Activated CD8-positive, alpha-beta memory T cell treated with anti-CD3 and anti-CD28 coated beads, Interleukin-2, amount 10 ng/mL, durations not matched to agents 7 days and 5 days (primary cell): ENCODE measurements at regions not wholly inside any gene's neighbourhood (a gene's known extent, or its start where the extent isn't known, plus 50 kb on each side); places are given as distances from the start of the nearest gene placed in this dataset.

ENCODE experiments used
- ATAC-seq: fragments of 150-1000 bp; cut with Tn5 transposase; one replicate; pipeline ENCODE4 v1.10.0; 2021; ENCODE audit warnings: moderate library complexity
- CTCF ChIA-PET: fragments of 350-600 bp; sonication (Branson Sonifier 250); formaldehyde crosslinking; loops from one replicate; lab custom pipeline; 2021; ENCODE audit warnings: antibody characterized with exemption; lab: Charles Lee
- DNase-seq: peaks from one replicate; pipeline ENCODE4 v3.0.0-alpha.2; 2020
- H3K27ac Mint-ChIP-seq: one replicate; pipeline ENCODE4 v1.8.0; 2021; ENCODE audit warnings: mild to moderate bottlenecking, mixed read lengths
- H3K27me3 Mint-ChIP-seq: one replicate; pipeline ENCODE4 v1.8.0; 2021; ENCODE audit warnings: mixed read lengths
- H3K36me3 Mint-ChIP-seq: one replicate; pipeline ENCODE4 v1.8.0; 2021; ENCODE audit warnings: mild to moderate bottlenecking, mixed read lengths
- H3K4me1 Mint-ChIP-seq: one replicate; pipeline ENCODE4 v1.8.0; 2021; ENCODE audit warnings: mixed read lengths
- H3K4me3 Mint-ChIP-seq: one replicate; pipeline ENCODE4 v1.8.0; 2021; ENCODE audit warnings: mild to moderate bottlenecking, moderate library complexity, mixed read lengths
- H3K9me3 Mint-ChIP-seq: one replicate; pipeline ENCODE4 v1.8.0; 2022; ENCODE audit warnings: low read depth, mixed read lengths

DNA sequence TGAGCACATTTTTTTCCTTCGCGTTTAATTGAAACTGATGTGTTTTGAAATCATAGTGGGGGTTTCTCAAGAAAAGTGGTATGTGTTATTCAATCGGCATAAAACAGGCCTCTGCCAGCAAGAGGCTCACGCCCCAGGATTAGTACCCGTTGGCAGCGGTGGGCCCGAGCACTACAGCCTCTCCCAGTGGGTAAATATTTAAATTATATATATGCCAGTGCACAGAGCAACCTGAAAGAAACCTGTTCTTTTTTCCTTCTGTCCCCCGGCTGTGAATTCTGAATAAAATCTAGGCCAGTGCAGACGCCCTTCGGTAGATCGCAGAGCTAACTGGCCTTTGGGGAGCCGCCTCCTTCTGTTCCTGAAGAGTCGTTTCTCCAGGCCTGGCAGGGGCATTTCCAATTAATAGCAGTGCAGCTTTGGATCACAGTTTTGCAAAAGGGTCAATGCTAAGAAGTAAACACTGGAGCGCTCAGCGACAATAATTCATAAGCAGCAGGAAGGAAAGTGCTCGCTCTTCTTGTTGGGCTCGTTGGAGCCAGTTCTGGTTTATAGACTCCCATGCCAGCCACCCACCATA lies 202.8 kb upstream of the SALL3 start:
- CTCF ChIA-PET: no interaction called here
- DNase-seq (no peak), ATAC-seq (no peak)
- H3K27me3 Mint-ChIP-seq: no peaks in the 10 kb centered on the region
- no peaks in the 10 kb centered on the region for H3K4me1 Mint-ChIP-seq
- H3K9me3 Mint-ChIP-seq: no peaks in the 10 kb centered on the region
- no peak overlapping the region for H3K4me3 Mint-ChIP-seq
- H3K36me3 Mint-ChIP-seq: no peaks in the 10 kb centered on the region
- H3K27ac Mint-ChIP-seq: no peak overlapping the region

- Mint-ChIP-seq H3K27ac (no peak overlapping the region), H3K4me1 (no peaks in the 10 kb centered on the region), H3K9me3 (no peaks in the 10 kb centered on the region), H3K27me3 (no peaks in the 10 kb centered on the region), H3K36me3 (no peaks in the 10 kb centered on the region), H3K4me3 (no peak overlapping the region)
- no peak for ATAC-seq
- CTCF ChIA-PET: no interaction called here
- no peak for DNase-seq
Observed at GRCh38 chr18:78777992-78778391, 201.6 kb upstream of the SALL3 start.

GRCh38 chr18:78778651-78779050 lies 201.0 kb upstream of the SALL3 start:
- H3K36me3 Mint-ChIP-seq: no peaks in the 10 kb centered on the region
- no peak overlapping the region for H3K4me3 Mint-ChIP-seq
- no peak for ATAC-seq
- no peak for DNase-seq
- no peak overlapping the region for H3K27ac Mint-ChIP-seq
- CTCF ChIA-PET: no interaction called here
- H3K27me3 Mint-ChIP-seq: no peaks in the 10 kb centered on the region
- H3K4me1 Mint-ChIP-seq: no peaks in the 10 kb centered on the region
- no peaks in the 10 kb centered on the region for H3K9me3 Mint-ChIP-seq

DNA sequence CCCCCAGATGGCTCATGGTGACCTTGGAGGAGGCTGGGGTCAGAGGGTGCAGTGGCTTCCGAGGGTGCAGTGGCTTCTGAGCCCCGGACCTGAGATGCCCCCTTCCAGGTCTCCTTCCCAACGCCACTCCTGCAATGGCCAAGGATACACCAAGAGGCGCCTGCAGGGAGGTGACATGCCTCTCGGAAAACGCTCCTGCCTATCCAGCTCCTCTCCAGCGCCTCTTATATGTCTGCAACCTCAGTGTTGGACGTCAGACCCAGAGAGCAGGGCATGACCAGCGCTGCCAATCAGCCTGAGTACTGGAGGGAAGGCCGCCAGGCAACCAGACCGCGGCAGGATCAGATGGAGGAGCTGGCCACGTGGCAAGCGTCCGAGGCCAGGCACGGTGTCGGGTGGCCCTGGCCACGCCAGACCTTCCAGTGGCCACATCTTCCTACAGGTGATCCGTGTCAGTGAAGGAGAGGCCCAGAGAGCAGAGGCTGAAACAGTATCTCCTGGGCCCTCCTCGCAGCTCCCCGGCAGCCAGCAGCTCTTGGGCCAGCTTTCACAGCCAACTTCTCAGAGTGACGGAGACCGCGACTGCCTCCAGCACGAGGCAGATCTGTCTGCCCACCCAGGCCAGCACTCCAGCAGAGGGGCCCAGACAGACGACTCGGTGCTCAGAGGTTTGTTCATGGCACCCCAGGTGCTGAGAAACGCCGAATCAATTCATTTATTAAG lies 199.5 kb upstream of the SALL3 start:
- no peak for ATAC-seq
- H3K4me3 Mint-ChIP-seq: no peak overlapping the region
- no peaks in the 10 kb centered on the region for H3K27me3 Mint-ChIP-seq
- H3K9me3 Mint-ChIP-seq: no peaks in the 10 kb centered on the region
- DNase-seq: no peak
- CTCF ChIA-PET: no interaction called here
- no peak overlapping the region for H3K27ac Mint-ChIP-seq
- no peaks in the 10 kb centered on the region for H3K4me1 Mint-ChIP-seq
- no peaks in the 10 kb centered on the region for H3K36me3 Mint-ChIP-seq

- Mint-ChIP-seq H3K9me3 (no peaks in the 10 kb centered on the region), H3K36me3 (no peaks in the 10 kb centered on the region), H3K27me3 (no peaks in the 10 kb centered on the region), H3K4me3 (no peak overlapping the region), H3K27ac (no peak overlapping the region), H3K4me1 (no peaks in the 10 kb centered on the region)
- ATAC-seq: no peak
- CTCF ChIA-PET: no interaction called here
- no peak for DNase-seq
Observed at GRCh38 chr18:78780719-78781600, 198.7 kb upstream of the SALL3 start.

DNA sequence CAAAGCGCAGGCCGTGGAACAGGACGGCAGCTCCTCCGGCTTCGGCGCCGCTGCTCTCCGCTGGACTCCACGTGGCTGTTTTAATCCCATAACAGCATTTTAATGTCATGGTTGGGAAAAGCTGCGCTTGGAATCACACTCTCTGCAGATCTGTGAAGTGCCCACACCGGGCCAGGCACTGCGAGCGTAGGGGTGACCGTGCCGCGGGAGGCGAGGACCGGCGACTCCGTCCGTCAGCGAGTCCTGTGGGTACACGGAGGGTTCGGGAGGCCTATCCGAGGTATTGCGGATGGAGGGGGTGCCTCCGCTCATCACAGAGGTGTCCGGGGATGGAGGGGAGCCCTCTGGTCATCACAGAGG lies 198.0 kb upstream of the SALL3 start:
- no peak overlapping the region for H3K27ac Mint-ChIP-seq
- no peaks in the 10 kb centered on the region for H3K36me3 Mint-ChIP-seq
- H3K27me3 Mint-ChIP-seq: no peaks in the 10 kb centered on the region
- no peak overlapping the region for H3K4me3 Mint-ChIP-seq
- ATAC-seq: no peak
- DNase-seq: no peak
- H3K4me1 Mint-ChIP-seq: no peaks in the 10 kb centered on the region
- H3K9me3 Mint-ChIP-seq: no peaks in the 10 kb centered on the region
- CTCF ChIA-PET: no interaction called here

DNA sequence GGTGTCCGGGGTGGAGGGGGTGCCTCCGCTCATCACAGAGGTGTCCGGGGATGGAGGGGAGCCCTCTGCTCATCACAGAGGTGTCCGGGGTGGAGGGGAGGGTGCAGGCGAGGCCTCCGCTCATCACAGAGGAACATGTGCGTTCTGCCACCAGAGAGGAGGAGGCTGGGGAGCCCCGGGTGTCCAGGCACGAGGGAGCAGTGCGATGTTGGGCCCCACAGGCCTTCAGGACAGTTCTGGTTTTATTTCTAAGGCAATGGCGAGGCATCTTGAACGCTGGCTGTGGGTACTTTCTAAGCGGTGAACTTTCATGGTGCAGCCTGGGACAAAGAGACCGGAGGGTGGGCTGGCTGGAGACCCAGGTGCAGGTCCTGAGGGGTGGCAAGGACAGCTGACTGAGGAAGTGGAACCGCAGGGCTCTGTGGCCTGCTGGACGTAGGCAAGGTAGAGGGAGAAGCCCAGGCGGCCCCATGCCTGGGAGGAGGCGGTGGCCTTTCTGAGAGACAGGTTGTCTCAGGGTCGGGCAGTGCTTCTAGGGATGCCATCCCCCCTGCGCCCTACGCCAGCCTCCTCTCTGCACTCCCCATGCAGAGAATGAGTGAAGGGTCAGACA lies 196.6 kb upstream of the SALL3 start:
- H3K4me3 Mint-ChIP-seq: no peak overlapping the region
- no peak overlapping the region for H3K27ac Mint-ChIP-seq
- H3K36me3 Mint-ChIP-seq: no peaks in the 10 kb centered on the region
- no peaks in the 10 kb centered on the region for H3K9me3 Mint-ChIP-seq
- no peaks in the 10 kb centered on the region for H3K4me1 Mint-ChIP-seq
- ATAC-seq: no peak
- no peak for DNase-seq
- H3K27me3 Mint-ChIP-seq: no peaks in the 10 kb centered on the region
- CTCF ChIA-PET: no interaction called here

GRCh38 chr18:78783564-78783960 lies 196.1 kb upstream of the SALL3 start:
- CTCF ChIA-PET: no interaction called here
- Mint-ChIP-seq H3K9me3 (no peaks in the 10 kb centered on the region), H3K36me3 (no peaks in the 10 kb centered on the region), H3K27ac (no peak overlapping the region), H3K27me3 (no peaks in the 10 kb centered on the region), H3K4me1 (no peaks in the 10 kb centered on the region), H3K4me3 (no peak overlapping the region)
- ATAC-seq (no peak), DNase-seq (no peak)

DNA sequence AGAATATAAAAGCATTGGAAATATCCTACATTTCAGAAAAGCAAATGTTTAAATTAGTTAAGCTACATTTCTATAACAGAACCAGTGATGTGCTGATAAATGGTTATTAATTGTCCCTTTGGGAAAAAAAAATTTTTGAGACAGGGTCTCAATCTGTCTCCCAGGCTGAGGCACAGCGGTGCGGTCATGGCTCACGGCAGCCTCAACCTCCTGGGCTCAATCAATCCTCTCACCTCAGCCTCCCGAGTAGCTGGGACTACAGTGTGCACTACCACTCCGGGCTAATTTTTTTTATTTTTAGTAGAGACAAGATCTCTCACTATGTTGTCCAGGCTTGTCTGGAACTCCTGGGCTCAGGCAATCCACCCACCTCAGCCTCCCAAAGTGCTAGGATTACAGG lies 194.8 kb upstream of the SALL3 start:
- Mint-ChIP-seq H3K4me3 (no peak overlapping the region), H3K27me3 (no peaks in the 10 kb centered on the region), H3K4me1 (no peaks in the 10 kb centered on the region), H3K27ac (no peak overlapping the region), H3K9me3 (no peaks in the 10 kb centered on the region), H3K36me3 (no peaks in the 10 kb centered on the region)
- DNase-seq: no peak
- no peak for ATAC-seq
- CTCF ChIA-PET: no interaction called here

GRCh38 chr18:78785706-78786105 lies 193.9 kb upstream of the SALL3 start:
- no peak overlapping the region for H3K4me3 Mint-ChIP-seq
- H3K36me3 Mint-ChIP-seq: no peaks in the 10 kb centered on the region
- H3K27me3 Mint-ChIP-seq: no peaks in the 10 kb centered on the region
- CTCF ChIA-PET: no interaction called here
- no peaks in the 10 kb centered on the region for H3K4me1 Mint-ChIP-seq
- no peak for ATAC-seq
- H3K9me3 Mint-ChIP-seq: no peaks in the 10 kb centered on the region
- H3K27ac Mint-ChIP-seq: no peak overlapping the region
- no peak for DNase-seq

DNA sequence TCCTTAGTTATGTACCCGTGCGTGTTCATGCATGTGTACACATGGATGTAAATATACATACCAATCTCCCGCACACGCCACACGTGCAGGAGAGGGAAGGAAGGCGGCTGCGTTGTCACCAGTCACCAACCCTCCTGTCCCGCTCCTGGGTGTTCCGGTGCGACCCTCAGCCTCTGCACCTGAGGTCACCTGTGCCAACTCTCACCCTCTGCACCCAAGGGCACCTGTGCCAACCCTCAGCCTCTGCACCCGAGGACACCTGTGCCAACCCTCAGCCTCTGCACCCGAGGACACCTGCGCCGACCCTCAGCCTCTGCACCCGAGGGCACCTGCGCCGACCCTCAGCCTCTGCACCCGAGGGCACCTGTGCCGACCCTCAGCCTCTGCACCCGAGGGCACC lies 192.8 kb upstream of the SALL3 start:
- ATAC-seq: no peak
- CTCF ChIA-PET: no interaction called here

DNA sequence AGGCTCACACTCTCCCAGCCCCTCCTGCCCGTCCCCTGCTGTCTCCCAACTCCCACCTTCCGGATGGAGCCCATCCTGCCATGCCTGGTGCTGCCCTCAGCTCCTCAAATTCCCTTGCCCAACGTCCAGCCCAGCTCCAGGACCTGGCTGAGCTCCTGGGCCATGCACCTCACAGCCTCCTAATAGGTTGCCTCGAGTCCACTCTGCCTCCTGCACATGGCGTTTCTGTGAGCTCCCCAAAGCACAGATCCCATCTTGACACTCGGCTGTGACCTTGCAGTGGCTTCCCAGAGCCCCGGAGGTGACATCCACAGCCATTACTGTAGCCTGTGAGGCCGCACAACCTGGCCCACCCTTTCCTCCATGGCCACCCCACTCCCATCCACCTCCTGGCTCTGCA lies 191.9 kb upstream of the SALL3 start:
- Mint-ChIP-seq H3K36me3 (no peaks in the 10 kb centered on the region), H3K27ac (no peak overlapping the region), H3K27me3 (no peaks in the 10 kb centered on the region), H3K4me3 (no peak overlapping the region), H3K9me3 (no peaks in the 10 kb centered on the region), H3K4me1 (no peaks in the 10 kb centered on the region)
- ATAC-seq: no peak
- CTCF ChIA-PET: no interaction called here
- no peak for DNase-seq

More for the DNA sequence above, 192.8 kb upstream of the SALL3 start:
- Mint-ChIP-seq H3K9me3 (no peaks in the 10 kb centered on the region), H3K4me1 (no peaks in the 10 kb centered on the region), H3K27me3 (no peaks in the 10 kb centered on the region), H3K36me3 (no peaks in the 10 kb centered on the region), H3K27ac (no peak overlapping the region), H3K4me3 (no peak overlapping the region)
- no peak for DNase-seq

DNA sequence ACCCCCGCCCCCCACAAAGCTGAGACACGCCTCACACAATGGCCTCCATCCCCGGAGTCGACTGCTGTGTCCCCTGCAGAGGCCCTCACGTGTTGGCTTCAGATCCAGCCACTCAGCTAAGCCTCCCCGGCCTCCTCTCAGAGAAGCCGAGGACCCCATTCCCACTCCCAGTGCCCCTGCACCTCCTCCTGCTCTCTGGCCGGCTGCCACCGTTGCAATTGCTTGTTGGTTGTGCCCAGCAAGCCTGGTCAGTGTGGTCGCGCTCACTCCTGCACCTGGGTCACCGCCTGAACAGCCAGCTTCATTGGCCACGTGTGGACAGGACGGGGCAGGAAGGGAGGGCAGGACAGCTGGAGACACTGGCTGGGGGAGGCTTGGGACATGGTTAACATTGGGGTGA lies 191.5 kb upstream of the SALL3 start:
- Mint-ChIP-seq H3K4me1 (no peaks in the 10 kb centered on the region), H3K27ac (no peak overlapping the region), H3K27me3 (no peaks in the 10 kb centered on the region), H3K36me3 (no peaks in the 10 kb centered on the region), H3K4me3 (no peak overlapping the region), H3K9me3 (no peaks in the 10 kb centered on the region)
- CTCF ChIA-PET: no interaction called here
- ATAC-seq (no peak), DNase-seq (no peak)

DNA sequence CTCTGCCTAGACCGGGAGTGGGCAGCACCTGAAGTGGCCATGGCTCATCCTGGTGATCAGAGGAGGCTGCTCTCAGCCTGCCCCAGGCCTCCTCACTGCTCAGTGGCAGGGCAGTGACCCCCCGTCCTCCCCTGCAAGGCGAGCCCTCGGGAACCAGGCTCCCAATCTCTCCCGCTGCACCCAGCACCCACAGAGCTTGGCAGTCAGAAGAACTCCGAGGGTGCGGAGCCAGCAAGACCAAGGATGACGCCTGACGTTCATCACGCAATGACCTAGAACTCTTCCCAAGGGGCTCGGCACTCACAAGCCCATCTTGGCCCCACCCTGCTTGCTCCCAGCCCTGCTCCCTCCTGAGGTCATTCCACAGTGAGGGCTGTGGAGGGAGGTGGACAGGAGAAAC lies 189.8 kb upstream of the SALL3 start:
- DNase-seq (no peak), ATAC-seq (no peak)
- H3K27me3 Mint-ChIP-seq: no peaks in the 10 kb centered on the region
- H3K4me3 Mint-ChIP-seq: no peak overlapping the region
- no peaks in the 10 kb centered on the region for H3K9me3 Mint-ChIP-seq
- H3K4me1 Mint-ChIP-seq: no peaks in the 10 kb centered on the region
- H3K36me3 Mint-ChIP-seq: no peaks in the 10 kb centered on the region
- CTCF ChIA-PET: no interaction called here
- H3K27ac Mint-ChIP-seq: no peak overlapping the region
